GM18508 (cell line): ENCODE measurements at regions not wholly inside any gene's neighbourhood (a gene's known extent, or its start where the extent isn't known, plus 50 kb on each side); places are given as distances from the start of the nearest gene placed in this dataset.
"Not testable (repeated sequence)": the region's sequence is repeated elsewhere in the genome, so short reads cannot be mapped to it uniquely, and the experiment has no call there.

ENCODE experiments used
- ATAC-seq: cut with Tn5 transposase; IDR thresholded peaks from one replicate; pipeline ENCODE4 v1.9.1; 2021; ENCODE audit warnings: moderate number of reproducible peaks; ENCODE audit not compliant: insufficient read depth, unreplicated experiment

DNA sequence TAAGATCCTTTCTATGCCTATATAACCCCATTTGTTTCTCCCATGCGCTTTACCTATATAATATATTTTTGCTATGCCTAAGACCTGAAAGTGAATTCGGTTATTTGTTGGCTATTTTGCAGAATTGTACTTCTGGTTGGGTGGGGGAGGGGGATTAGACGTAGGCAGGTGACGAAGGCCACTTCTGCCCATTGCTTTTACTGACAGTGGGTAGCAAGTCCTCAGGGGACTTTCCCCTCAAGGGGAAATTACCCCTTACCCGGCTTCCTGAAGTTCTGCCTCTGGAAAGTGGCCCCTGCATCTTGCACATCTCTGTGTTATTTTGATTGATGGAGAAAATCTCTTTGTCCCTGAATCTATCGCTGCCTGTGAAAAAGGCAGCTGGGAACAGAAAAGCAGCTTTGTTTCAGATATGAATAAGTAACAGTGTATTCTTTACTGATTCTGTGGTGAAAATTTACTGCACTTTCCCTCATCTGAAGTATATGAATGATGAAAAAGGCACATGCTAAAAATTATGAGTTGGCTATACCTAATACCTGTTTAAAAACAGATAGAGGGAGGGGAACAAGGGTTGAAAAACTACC is 133.9 kb downstream of the UTRN start:
- ATAC-seq, result no peak

DNA sequence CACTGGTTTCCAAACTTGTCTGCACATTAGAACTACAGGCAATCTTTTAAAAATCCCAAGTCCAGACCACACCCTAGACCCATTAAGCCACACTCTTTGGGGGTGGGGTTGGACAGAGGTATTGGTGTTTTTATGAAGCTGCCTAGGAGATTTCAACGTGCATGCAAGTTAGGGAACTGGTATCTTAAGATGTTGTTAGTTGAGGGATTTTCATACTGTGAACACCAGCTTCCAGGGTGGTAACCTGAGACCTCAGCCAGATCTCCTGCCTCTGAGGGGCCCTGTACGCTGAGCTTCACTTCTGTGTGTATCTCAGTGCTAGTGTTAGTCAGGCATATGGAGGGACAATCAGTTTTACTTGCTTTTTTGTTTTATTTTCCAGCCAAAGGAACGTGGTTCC is 138.0 kb downstream of the UTRN start:
- ATAC-seq, result no peak

DNA sequence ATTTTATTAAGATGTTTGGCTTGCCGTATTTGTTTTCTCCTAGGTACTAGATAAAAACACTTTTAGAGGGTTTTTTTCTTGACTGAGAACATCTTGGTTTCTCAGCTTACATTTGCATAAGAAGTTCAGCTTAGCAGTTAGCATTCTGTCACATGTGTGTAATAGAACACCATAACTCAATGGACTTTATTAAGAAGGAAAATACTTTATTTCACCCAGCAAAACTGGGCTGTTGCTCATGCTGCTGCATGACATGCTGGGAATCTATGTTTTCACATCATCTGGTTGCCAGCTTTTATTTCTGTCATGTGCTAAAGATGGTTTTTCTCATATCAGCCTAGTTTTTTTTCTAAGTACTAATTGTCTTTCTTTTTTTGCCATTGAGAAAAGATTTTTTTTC is 144.6 kb downstream of the UTRN start:
- no peak for ATAC-seq

DNA sequence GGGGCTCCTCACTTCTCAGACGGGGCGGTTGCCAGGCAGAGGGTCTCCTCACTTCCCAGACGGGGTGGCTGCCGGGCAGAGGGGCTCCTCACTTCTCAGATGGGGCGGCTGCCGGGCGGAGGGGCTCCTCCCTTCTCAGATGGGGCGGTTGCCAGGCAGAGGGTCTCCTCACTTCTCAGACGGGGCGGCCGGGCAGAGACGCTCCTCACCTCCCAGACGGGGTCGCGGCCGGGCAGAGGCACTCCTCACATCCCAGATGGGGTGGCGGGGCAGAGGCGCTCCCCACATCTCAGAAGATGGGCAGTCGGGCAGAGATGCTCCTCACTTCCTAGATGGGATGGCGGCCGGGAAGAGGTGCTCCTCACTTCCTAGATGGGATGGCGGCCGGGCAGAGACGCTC is 148.3 kb downstream of the UTRN start:
- not testable (repeated sequence) for ATAC-seq

DNA sequence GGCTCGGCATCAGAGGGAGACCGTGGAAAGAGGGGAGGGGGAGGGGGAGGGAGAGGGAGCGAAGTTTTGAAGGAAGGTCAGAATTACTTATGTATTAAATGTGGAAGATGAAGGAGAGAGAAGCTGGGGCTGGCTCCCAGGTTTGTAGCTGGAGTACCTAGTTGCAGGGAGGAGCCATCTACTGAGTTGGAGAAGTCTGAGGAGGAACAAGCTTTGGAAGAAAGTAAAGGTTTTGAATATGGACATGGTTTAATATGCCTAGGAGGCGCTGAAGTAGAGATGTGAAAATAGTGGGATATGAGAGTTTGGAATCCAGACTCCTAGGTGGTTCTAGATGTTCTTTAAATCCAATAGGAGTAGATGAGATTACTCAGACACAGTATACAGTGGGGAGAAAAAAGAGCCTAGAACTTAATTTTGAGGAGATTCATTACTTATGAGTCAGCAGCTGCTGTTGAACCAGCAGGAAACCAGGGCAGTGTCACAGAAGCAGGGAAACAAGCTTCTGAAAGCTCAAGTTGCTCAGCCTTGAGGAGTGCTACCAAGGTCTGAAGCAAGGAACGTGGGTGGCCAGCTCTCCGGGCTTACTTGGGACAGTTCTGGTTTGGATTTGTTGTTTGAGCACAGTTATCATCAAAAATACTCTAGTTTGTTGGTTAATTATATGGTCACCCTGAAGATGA is 149.3 kb downstream of the UTRN start:
- ATAC-seq, result no peak

DNA sequence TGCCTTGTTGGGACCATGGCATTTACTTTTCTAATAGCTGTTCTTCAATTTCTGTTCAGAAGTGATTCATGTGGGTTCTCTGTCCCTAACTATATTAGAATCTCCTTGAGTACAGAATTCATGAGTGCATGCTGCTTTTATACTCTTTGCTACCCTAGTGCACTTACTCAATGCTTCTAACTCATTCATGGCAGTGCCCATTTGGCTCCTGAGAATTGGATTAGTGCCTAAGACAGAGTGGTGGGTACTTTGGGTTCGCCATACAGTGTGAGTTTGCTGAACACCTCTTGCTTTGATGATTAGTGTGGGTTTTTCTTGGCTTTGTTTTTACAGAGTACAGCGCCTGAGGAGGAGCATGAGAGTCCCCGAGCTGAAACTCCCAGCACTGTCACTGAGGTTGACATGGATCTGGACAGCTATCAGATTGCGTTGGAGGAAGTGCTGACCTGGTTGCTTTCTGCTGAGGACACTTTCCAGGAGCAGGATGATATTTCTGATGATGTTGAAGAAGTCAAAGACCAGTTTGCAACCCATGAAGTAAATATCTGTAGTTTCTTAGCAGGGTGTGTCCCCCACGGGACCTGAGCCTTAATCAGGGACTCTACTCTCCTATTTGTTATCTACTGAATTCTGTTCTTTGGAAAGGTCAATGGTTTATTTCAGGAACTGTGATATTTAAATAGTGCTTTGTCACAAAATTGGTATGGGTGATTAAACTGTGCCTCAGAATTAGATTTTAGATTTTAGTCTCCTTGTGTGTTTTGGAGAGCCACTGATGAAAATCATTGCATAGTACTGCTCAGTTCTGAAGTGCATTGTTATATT is 150.7 kb downstream of the UTRN start:
- ATAC-seq, result no peak

DNA sequence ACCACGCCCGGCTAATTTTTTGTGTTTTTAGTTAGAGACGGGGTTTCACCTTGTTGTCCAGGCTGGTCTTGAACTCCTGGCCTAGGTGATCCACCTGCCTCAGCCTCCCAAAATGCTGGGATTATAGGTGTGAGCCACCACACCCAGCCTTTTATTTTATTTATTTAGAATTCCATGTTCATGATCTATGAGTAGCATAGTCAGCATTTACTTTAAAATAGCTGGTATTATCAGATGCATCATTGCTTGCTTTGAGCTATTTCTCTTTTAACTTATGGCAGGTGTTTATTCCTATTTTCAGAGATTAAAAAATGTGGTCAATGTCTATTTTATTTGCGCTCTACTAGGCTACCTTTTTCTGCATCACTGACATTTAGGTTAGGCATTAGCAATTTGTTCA is 152.0 kb downstream of the UTRN start:
- ATAC-seq, result no peak

DNA sequence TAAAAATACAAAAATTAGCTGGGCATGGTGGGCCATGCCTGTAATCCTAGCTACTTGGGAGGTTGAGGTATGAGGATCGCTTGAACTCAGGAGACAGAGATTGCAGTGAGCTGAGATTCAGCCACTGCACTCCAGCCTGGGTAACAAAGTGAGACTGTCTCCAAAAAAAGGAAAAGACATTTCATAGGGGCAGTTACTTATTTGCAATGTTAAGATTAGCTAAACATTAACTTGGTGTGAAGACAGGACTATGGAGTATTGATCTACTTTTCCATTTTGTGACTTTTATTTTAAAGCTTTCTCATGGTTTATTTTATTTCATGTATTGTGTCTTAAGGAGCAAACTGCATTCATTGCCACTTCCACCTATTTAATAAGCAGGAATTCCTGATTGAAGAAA is 153.0 kb downstream of the UTRN start:
- no peak for ATAC-seq

DNA sequence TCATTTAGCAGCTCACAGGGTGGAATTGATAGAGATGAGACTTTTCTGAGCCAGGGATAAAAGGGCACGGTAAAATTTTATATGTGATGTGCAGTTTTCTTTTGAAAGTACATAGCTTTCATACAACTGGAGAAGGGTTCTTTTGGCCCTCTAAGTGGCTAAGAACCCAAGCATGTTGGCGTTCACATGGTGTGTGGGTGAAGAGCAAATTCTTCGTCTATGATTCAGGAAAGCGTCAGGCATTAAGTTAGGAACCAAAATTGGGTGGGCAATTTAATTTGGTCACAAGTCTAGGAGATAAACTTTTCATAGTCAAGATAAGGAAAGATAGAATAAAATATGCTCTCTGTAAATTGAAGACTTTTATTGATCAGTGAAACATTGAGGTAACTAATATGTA is 153.9 kb downstream of the UTRN start:
- ATAC-seq, result no peak

DNA sequence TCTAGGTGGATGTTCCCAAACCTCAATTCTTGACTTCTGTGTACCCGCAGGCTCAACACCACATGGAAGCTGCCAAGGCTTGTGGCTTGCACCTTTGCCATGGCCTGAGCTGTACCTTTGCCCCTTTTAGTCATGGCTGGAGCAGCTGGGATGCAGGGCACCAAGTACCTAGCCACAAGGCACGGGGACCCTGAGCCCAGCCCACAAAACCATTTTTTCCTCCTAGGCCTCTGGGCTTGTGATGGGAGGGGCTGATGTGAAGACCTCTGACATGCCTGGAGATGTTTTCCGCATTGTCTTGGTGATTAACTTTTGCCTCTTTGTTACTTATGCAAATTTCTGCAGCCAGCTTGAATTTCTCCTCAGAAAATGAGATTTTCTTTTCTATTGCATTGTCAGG is 156.7 kb downstream of the UTRN start:
- ATAC-seq, result not testable (repeated sequence)

DNA sequence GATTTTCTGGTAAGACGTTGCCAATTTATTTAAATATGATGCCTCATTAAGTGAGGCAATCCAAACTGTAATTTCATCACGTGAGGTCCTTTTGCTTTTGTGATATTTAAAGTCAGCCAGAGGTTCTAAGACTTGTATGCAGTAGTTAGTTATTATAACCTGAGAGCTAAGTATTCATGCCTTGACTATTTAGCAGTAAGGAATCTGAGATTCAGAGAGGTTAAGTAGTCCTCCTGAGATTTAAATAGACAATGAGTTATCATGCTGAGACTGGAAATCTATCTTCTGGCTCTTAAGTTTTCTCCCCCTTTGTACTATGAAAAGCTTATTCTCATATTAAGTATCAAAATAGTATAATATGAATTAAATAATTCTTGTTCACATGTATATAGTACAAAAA is 158.0 kb downstream of the UTRN start:
- ATAC-seq, result no peak

DNA sequence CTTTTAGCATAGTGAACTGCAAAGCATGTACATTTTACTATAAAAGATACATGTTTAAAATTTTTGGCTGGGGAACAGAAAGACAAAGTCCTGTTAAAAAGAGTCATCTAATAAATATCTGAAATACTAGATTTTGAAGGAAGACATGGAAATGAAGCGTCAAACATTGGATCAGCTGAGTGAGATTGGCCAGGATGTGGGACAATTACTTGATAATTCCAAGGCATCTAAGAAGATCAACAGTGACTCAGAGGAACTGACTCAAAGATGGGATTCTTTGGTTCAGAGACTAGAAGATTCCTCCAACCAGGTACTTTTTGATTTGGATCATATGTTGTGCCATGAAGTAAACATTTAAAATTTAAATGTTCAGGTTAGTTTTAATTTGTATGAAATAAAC is 162.3 kb downstream of the UTRN start:
- ATAC-seq, result no peak

DNA sequence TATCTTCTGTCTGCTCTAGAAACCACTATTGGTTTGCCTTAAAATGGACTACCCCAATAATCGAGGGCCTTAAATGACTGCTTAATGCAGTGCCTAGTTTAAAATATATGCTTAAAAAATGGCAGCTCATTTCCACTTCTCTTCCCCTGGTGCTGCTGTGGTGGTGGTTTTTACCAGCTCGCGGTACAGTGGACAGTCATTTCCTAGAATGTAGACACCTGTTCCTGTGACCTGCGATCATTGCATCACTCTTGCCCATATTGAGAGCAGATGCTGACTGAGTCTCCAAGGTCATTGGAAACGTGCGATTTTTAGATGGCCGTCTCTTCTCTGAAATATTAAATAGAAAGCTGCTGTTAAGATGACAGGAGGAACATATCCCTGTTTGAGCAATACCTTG is 164.1 kb downstream of the UTRN start:
- no peak for ATAC-seq

DNA sequence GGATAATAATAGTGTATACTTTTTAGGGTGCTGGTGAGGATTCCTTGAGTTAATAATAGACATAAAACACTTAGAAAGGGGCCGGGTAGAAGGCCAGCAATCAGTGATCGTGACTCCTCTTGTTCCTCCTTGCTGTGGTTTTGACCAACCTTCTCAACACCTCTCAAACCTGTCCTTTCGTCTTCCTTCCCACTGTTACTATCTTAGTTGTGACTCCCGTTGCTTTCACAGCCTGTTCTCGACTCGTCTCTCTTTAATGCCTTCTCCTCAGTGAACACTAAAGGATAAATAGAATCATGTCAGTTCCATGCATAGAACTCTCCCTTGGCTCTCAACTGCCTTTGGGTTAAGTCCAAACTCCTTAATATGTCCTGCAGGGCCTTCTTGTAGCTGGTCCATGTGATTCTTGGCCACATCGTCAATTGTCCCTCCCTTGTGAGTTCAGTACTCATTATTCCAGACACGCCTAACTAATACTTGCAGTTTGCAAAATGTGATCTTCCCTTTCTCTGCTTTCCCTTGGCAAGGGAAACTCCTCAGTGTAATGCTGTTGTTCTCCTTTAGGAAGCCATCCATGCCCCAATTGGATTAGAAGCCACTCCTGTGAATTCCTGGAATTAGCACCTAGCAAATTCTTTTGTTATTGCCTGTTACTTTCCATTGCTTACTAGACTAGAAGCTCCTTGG is 164.9 kb downstream of the UTRN start:
- no peak for ATAC-seq

DNA sequence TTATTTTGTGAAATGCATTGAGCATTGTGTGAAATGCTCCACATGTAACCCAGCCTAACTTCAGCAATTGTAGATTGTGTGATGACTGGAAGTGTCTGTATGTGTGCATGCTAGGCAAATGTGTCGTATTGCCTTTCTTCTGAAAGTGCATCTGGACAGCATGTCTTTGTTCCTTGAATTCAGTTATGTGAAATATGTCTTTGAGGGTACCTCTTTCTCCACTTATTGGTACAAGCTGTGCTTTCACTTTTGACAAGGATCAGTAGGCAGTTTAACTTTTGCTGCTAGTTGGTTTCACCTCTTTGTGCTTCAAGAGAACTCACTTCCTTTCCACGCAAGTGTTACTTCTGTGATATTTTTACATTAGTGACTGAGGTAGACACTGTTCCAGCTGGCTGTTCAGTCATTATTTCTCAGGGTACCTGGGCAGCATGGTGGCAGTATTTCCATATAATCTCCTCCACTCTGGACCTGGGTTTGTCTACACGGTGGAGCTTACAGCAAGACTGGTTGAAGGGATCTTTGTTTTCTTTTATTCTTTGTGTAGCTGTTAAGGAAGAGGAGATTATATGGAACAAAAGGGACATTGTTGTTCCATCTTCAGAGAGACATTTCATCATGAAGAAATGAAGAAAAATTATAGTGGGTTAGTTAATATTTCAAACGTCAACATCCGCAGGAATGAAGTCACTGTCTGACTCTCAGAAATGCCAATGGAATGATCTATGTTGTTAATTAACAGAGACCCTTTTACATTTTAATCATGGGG is 175.4 kb downstream of the UTRN start:
- ATAC-seq, result peak; percentile 85

DNA sequence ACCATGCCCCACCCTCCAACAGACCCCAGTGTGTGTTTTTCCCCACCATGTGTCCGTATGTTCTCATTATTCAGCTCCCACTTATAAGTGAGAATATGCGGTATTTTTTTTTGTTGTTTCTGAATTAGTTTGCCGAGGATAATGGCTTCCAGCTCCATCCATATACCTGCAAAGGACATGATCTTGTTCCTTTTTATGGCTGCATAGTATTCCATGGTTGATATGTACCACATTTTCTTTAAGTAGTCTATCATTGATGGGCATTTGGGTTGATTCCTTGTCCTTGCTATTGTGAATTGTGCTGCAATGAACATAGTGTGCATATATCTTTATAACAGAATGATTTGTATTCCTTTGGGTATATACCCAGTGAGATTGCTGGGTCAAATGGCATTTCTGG is 176.9 kb downstream of the UTRN start:
- no peak for ATAC-seq

DNA sequence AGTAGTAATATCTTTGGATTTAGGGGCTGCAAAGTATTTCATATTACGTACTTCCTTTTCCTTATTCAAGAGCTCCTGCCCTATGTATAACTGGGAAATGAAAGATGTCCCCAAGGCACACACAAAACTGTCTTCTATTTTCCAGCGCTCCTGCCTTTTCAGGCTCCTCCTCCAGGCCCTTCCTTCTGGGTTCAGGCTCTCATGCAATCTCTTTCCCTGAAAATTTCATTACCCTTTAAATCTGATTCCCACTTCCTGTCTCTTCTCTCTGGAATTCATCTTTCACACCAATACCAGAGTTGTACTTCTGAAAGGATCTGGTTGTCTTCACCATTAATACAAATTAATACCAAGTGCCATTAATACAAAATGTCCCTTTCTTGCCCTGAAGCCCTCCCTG is 181.6 kb downstream of the UTRN start:
- ATAC-seq, result no peak

DNA sequence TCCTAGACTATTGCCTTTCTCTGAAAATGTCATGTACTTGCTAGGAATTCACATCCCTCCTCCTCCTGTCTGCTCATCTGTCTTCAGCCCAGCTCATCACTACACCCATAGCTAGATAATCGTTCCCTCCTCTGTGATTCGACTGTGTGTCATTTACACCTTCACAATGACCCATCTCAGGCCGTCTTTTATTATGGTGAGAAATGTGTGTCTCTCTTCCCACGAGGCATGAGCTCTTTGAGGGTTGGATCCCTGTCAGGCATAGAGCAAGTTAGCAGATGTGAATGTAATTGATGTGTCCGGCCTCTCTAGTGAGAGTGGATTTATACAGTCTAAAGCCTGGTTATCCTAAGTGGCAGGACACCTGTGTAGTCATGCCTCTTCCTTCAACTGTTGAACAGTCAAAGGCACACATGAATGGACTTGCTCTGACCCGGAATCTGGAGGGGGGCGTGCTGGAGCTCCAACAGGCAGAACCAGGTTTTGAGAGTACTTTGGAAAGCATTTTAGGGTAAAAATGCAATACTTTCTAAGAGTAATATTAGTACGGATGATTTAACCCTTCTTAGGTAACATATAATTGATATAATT is 182.1 kb downstream of the UTRN start:
- ATAC-seq, result no peak

DNA sequence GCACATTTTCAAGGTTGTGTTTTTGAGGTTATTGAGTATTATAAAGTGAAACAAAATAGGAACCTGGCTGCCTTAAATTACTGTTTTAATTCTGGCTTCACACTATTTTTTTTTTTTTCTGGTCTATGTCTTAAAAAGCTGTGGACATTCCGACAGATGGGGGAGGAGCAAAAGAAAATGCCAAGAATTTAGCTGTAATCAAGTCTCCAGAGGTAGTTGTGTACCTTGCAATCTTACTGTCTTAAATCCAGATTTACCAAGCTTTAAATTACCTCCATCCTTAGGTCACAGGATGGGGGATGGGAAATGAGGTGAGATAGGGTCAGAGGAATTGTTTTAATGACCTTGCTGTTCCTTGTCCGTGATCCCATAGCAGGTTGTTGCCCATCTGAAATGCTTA is 182.8 kb downstream of the UTRN start:
- no peak for ATAC-seq

DNA sequence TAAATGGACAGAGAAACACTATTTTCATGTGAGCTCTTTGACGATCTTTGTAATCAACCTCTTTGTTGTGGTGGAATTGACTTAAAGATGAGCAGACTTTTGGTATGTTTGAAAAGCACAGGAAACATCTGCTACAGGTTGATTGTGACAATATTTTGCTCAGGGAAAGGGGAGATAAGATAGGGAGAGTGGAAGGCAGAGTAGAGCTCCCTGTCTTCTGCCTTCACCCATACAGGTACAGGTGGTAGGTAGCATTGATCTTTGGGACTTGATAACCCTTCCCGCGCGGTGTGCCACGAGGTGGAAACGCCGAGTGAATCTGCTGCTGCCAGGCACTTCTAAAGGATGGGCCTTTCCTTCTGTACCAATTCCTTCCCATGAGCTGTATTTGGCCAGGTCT is 183.6 kb downstream of the UTRN start:
- no peak for ATAC-seq
